ENCODE measurements at regions not wholly inside any gene's neighbourhood (a gene's known extent, or its start where the extent isn't known, plus 50 kb on each side); places are given as distances from the start of the nearest gene placed in this dataset.

GRCh38 chr14:55807053-55807880 lies 227.3 kb downstream of the KTN1 start:
- TF ChIP-seq CTCF (IDR thresholded peaks at IDR 0.05; ENCODE audit: low read depth, low read length, missing input control) (no peak), HNF4G (IDR thresholded peaks at IDR 0.05) (no peak), ATF3 (IDR thresholded peaks at IDR 0.05) (no peak), YY1 (IDR thresholded peaks at IDR 0.05) (peak; percentile 29), TAF1 (conservative IDR thresholded peaks at IDR 0.05) (no peak), REST (IDR thresholded peaks at IDR 0.05) (no peak)

Data from liver (tissue), 3 donors.